ENCODE measurements at regions not wholly inside any gene's neighbourhood (a gene's known extent, or its start where the extent isn't known, plus 50 kb on each side); places are given as distances from the start of the nearest gene placed in this dataset.
A peak's percentile ranks its signal among the peaks of the same experiment; 100 is the strongest.
"Not testable (repeated sequence)": the region's sequence is repeated elsewhere in the genome, so short reads cannot be mapped to it uniquely, and the experiment has no call there.

DNA sequence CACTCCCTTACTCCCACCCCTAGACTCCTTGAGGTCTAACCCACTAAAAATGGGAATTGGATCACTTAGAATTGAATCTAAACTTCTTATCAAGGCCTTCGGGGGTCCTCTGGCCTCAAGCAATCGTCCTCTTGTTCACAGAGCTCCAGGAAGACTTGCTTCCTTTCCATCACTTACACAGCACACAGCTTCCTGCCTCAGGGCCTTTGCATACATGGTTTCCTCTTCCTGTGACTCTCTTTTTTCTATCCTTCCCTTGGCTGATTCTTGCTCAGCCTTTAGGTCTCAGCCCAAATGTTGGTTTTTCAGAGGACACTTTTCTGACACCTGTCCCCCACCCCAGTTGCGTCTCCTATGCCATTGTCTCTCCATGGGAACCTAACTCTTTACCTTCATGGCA, 50.0 kb upstream of the ALDH1B1 start:
- DNase-seq (ENCODE audit: low read depth) = no peak

DNA sequence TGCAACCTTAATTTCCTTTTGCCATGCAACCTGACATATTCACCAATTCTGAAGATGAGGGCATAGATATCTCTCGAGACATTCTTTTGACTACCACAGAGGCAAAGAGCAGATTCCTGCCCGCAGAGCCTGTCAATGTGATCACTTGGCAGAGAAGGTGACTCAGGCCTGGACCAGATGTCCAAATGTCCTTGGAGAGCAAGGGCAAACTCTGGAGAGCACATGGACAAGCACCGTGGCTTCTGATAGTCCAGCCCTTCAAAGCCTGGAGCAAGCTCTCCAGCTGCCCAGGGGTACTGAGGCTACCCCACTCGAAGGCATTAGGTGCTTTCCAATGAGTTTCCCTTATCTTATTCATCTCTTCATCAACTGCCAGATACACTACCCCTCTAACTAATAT, 50.4 kb upstream of the ALDH1B1 start:
- DNase-seq (ENCODE audit: low read depth) = no peak

DNA sequence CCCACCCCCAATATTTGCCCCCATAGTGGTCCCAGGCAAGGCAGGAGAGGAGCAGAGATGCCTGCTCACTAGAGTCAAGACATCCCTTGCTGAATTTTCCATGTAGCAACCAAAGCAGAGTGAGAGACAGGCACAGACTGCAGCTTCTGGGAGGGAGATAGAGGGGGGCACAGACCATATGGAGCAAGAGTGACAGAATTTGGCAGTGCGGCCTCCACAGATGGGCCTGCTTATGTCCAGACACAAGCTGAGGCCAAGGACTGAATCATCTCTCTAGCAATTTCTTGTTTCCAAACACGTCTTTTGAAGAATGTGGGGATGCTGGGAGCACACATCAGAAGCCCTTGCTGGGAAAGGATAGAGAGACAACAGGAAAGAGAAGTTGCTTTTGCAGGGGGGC, 53.0 kb upstream of the ALDH1B1 start:
- peak; percentile 83 for DNase-seq (ENCODE audit: low read depth)

DNA sequence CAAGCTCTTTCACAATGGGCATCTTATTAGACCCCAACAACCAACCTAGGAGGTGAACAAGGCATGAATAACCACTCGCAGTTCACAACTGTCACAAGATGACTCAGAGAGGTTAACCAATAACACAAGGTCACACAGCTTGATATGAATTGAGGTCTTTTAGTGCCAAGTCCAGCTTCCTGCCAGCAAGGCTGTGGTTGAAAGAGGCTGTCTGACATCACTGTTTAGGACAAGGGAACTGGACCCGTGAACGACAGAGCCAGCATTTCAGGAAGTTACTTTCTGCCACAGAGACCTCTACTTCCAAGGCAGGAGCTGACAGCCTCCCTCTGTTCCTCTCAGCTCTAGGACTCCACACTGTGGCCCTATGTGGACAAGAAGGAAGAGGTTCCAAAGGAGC, 53.4 kb upstream of the ALDH1B1 start:
- DNase-seq (ENCODE audit: low read depth) = peak; percentile 63

- no peak for DNase-seq (ENCODE audit: low read depth)
Observed at GRCh38 chr9:38338342-38339018, 54.0 kb upstream of the ALDH1B1 start.

GRCh38 chr9:38337706-38338264, 54.7 kb upstream of the ALDH1B1 start:
- DNase-seq (ENCODE audit: low read depth) = no peak

DNA sequence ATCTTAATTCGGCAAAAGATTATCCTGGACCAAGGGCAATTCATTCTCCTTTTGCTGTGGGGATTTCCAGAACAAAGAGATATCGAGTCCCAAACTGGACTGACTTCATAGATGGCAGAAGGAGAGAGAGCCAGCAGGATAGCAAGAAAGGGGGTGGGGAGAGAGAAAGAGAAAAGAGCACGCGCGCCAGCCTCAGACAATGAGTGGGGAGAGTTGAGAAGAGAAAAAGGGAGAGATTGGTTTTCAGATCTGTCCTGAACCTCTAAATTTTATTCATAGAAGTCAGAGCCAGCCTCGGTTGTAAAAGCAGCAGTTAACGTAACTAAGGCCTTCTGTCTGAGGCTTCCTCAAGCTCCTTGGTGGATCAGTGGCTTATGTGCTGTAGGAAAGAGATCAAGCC, 55.3 kb upstream of the ALDH1B1 start:
- DNase-seq (ENCODE audit: low read depth) = no peak

DNA sequence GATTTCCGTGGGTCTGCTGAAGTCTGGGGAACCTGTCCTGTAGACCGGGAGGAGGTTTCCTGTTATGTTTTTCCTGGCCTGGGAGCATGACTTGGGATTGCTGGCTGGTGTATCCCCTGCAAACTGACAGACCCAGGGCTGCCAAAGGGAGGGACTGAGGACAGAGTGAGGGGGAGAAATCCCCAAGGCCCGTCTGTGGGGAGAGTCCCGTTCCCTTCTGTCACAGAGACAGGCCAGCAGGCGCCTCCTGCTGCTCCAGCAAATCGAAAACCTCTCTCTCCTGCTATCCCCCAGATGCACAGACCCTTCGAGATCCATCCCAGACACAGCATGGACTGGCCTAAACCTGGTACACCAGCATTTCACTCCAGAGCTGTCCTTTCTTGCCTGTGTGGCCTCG, 56.2 kb upstream of the ALDH1B1 start:
- DNase-seq (ENCODE audit: low read depth) = no peak

DNA sequence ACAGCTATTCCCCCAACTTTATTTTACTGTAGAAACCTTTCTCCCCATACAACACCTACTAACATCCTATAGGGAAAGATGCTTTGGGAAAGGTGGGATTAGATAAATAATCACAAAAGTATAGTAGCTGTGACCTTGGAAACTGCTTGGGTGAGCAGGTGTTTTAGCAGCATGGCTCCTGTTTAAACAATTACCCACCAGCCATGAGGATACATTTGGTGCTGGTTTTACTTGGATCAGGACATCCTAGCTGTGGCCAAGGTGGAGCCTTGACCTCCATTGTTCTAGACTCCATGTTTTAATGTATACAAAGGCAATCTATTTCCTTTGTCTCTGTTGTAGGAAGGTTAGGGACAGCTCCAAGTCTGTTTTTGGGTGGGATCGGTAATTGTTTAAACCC, 56.8 kb upstream of the ALDH1B1 start:
- no peak for DNase-seq (ENCODE audit: low read depth)

- DNase-seq (ENCODE audit: low read depth) = no peak
Observed at GRCh38 chr9:38334234-38334633, 58.3 kb upstream of the ALDH1B1 start.

GRCh38 chr9:38333047-38333446, 59.5 kb upstream of the ALDH1B1 start:
- no peak for DNase-seq (ENCODE audit: low read depth)

DNA sequence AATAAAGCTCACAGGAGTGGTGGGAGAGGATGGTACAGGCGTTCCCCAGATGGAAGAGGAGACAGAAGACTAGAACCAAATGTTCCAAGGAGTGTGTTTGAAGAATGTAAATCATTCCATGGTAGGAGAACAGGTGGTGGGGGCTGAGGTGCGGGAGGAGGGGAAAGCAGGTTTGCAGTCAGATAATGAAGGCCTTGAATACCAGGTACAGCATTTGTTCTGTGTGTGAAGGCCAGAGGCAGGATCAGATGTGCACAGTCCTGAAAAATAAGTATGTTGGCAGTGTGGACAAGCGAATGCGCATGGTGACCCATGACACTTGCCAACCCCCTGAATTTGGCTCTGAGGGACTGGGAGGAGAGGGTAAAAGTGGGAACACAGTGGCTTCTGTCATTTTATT, 59.9 kb upstream of the ALDH1B1 start:
- DNase-seq (ENCODE audit: low read depth) = no peak

DNA sequence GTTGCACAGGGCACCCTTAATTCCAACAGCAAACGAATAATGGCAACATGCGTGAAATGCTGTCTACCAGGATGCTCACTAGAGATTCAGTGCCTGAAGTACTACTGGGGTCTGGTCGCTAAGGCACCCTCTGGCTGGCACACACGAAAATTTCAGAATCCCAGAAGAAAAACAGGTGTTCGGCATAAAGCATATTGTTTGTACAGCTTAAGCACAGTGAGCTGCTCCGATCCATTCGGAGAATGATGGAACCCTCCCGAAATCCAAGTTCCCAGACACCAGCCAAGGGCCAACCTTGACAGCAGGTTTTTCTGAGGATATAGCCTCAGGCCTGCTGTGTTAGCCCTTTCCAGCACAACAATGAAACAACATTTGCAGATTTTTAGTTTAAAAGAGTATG, 61.4 kb upstream of the ALDH1B1 start:
- no peak for DNase-seq (ENCODE audit: low read depth)

DNA sequence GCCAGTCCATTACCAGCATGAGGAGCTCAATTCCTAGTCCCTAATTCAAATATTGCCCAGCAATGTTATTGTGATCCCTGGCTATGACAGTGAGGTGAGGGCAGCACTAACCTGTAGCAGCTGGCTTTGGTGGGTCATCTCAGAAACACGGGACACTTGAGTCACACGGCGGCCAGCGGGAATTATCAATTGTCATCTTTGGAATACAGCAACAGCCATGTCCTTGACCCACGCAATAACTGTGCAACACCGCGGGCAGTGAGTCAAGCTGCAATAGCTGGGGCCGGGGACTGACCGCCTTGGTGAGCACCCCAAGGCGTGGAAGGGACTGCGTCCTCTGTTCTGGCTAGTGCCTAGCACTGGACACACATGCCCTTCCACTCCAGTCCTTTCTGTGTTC, 62.5 kb upstream of the ALDH1B1 start:
- no peak for DNase-seq (ENCODE audit: low read depth)

DNA sequence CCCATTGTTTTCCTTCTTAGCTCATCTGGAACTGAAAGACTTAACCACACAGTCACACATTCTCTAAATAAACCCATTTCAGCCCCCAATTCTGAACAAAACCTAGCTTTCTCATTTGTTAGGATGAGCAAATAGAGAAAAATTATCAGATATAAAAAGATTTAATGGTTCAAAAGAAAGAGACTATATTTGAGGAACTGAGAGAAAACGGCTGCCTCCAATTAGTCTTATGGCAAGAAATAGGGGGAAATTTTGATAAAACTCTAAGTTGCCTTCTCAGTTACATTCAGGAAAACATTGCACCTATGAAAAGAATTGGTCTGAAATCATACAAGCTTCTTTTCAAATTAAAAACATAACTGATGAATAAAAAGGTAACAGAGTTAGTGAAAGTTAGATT, 63.7 kb upstream of the ALDH1B1 start:
- DNase-seq (ENCODE audit: low read depth) = no peak

- no peak for DNase-seq (ENCODE audit: low read depth)
Observed at GRCh38 chr9:38326122-38326521, 66.4 kb upstream of the ALDH1B1 start.

DNA sequence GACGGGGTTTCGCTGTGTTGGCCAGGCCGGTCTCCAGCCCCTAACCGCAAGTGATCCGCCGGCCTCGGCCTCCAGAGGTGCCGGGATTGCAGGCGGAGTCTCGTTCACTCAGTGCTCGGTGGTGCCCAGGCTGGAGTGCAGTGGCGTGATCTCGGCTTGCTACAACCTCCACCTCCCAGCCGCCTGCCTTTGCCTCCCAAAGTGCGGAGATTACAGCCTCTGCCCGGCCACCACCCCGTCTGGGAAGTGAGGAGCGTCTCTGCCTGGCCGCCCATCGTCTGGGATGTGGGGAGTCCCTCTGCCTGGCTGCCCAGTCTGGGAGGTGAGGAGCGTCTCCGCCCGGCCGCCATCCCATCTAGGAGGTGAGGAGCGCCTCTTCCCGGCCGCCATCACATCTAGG, 68.3 kb upstream of the ALDH1B1 start:
- not testable (repeated sequence) for DNase-seq (ENCODE audit: low read depth)

GRCh38 chr9:38322937-38323336, 69.6 kb upstream of the ALDH1B1 start:
- no peak for DNase-seq (ENCODE audit: low read depth)

DNA sequence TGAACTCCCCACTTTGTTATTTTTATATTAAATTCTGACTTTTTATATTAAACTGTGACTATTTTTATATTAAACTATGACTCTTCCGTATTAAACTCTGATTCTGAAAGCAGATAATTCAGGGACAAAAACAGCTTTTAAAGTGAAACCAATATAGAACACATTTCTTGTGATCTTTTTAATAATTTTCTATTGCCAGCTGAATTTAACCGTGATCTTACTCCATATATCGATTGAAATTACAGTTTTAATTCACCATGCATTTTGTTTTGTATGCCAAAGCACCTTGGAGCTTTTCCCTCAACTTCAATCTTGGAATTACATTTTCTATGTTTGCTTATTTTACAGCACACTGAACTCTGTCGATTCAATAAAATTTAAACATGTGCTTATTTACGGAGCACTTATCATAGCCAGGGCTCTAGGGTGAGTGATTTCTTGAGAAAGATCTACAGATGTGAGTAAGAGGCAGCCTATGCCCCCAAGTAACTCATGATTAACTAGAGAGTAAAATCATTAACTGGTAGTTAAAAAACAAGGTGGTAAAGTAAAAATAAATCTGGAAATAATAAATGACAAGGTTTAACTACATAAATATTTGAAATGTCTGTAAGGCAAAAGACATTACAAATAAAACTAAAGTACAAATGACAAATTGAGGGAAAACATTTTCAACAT, 72.9 kb upstream of the ALDH1B1 start:
- no peak for DNase-seq (ENCODE audit: low read depth)

- DNase-seq (ENCODE audit: low read depth) = peak; percentile 17
Observed at GRCh38 chr9:38318759-38319495, 73.6 kb upstream of the ALDH1B1 start.

DNA sequence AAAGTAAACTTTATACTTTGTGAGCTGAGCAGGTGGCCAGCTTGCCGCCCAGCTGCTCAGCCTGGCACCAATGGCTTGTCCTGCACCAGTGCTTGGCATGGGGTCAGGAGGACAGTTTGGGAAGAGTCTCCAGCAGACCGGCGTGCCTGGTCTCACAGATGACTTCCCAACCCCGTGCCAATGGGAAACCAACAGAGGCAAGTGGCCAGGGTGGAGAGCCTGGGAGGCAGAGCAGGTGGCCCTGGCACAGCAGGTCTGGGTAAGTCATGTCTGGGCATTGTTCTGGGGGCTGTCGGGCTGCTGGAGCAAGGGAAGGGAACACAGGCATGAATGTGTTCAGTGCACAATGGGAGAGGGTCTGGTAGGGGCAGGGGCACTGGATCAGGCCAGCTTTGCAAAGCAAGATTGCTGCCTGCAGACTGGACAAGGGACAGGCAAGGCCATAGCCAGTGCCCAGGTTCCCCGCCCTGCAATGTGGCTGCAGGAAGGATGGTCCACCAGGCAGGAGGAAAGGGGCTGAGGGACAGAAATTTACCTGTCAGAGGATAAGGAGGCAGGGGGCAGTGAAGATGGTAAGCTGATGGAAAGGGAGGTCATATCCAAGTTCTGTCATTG, 76.2 kb upstream of the ALDH1B1 start:
- no peak for DNase-seq (ENCODE audit: low read depth)

DNA sequence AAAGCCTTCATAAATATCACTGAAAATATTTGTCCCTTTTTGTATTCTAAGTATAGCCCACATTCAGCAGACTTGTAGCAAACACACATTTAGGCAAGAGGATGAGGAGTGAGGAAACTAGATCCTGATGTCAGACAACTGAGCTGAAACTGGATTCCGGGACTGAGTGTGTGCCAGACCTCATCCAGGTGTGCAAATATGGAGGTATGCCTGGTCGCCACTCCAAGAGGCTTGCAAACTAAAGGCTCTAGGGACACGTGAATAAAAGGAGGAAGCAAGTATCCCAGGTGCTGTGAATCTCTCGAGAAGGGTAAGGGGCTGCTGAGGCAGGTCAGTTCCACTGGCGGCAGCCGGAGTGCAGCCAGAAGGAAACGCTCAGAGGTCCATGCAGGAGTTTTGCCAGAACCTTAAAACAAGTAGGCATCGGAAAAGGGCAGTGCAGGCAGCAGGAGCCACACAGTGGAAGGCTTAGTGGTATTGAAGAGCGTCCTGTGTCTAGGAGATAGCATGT, 77.4 kb upstream of the ALDH1B1 start:
- DNase-seq (ENCODE audit: low read depth) = no peak

All from fibroblast of gingiva (primary cell).